ENCODE measurements at regions not wholly inside any gene's neighbourhood (a gene's known extent, or its start where the extent isn't known, plus 50 kb on each side); places are given as distances from the start of the nearest gene placed in this dataset.

- POLR2A ChIA-PET (ENCODE audit: partially characterized antibody), result no interaction called here
- Mint-ChIP-seq H3K36me3 (no peaks in the 10 kb centered on the region), H3K27ac (no peak overlapping the region), H3K4me1 (no peaks in the 10 kb centered on the region), H3K27me3 (no peaks in the 10 kb centered on the region), H3K9me3 (no peaks in the 10 kb centered on the region), H3K4me3 (no peak overlapping the region)
- H3K27ac ChIP-seq (ENCODE audit: low read depth, low read length), result no peak overlapping the region
- H3K9me3 ChIP-seq (ENCODE audit: control insufficient read depth in 1 of 2, low read length in 2 of 2), result no peaks in the 10 kb centered on the region
- H3K36me3 ChIP-seq (ENCODE audit: insufficient read depth, low read length), result no peaks in the 10 kb centered on the region
- intact Hi-C loops (cut with micrococcal nuclease), result no loop called here
- CTCF ChIA-PET (ENCODE audit: partially characterized antibody), result no interaction called here
- H3K27me3 ChIP-seq (ENCODE audit: insufficient read depth, low read length), result no peaks in the 10 kb centered on the region
- no peak overlapping the region for H3K4me3 ChIP-seq (ENCODE audit: low read length in 2 of 2)
- no peak for DNase-seq
- H3K4me1 ChIP-seq (ENCODE audit: insufficient read depth, low read length), result no peaks in the 10 kb centered on the region
Observed at GRCh38 chr6:21767891-21768648, 174.5 kb downstream of the SOX4 start.

GRCh38 chr6:21769405-21769861 lies 175.9 kb downstream of the SOX4 start:
- Mint-ChIP-seq H3K4me1 (no peaks in the 10 kb centered on the region), H3K4me3 (no peak overlapping the region), H3K27ac (no peak overlapping the region), H3K9me3 (no peaks in the 10 kb centered on the region), H3K36me3 (no peaks in the 10 kb centered on the region), H3K27me3 (no peaks in the 10 kb centered on the region)
- Histone ChIP-seq H3K27me3 (ENCODE audit: insufficient read depth, low read length) (no peaks in the 10 kb centered on the region), H3K4me1 (ENCODE audit: insufficient read depth, low read length) (no peaks in the 10 kb centered on the region), H3K9me3 (ENCODE audit: control insufficient read depth in 1 of 2, low read length in 2 of 2) (no peaks in the 10 kb centered on the region), H3K27ac (ENCODE audit: low read depth, low read length) (no peak overlapping the region), H3K4me3 (ENCODE audit: low read length in 2 of 2) (no peak overlapping the region), H3K36me3 (ENCODE audit: insufficient read depth, low read length) (no peaks in the 10 kb centered on the region)
- intact Hi-C loops (cut with micrococcal nuclease), result no loop called here
- DNase-seq, result no peak
- ChIA-PET POLR2A (ENCODE audit: partially characterized antibody) (no interaction called here), CTCF (ENCODE audit: partially characterized antibody) (no interaction called here)

- Histone ChIP-seq H3K27ac (ENCODE audit: low read depth, low read length) (no peak overlapping the region), H3K36me3 (ENCODE audit: insufficient read depth, low read length) (no peaks in the 10 kb centered on the region), H3K27me3 (ENCODE audit: insufficient read depth, low read length) (no peaks in the 10 kb centered on the region), H3K4me3 (ENCODE audit: low read length in 2 of 2) (no peak overlapping the region), H3K4me1 (ENCODE audit: insufficient read depth, low read length) (no peaks in the 10 kb centered on the region), H3K9me3 (ENCODE audit: control insufficient read depth in 1 of 2, low read length in 2 of 2) (no peaks in the 10 kb centered on the region)
- no peak overlapping the region for H3K4me3 Mint-ChIP-seq
- H3K36me3 Mint-ChIP-seq, result no peaks in the 10 kb centered on the region
- no peaks in the 10 kb centered on the region for H3K27me3 Mint-ChIP-seq
- POLR2A ChIA-PET (ENCODE audit: partially characterized antibody), result no interaction called here
- no peaks in the 10 kb centered on the region for H3K4me1 Mint-ChIP-seq
- intact Hi-C loops (cut with micrococcal nuclease), result no loop called here
- H3K27ac Mint-ChIP-seq, result no peak overlapping the region
- DNase-seq, result no peak
- CTCF ChIA-PET (ENCODE audit: partially characterized antibody), result no interaction called here
- no peaks in the 10 kb centered on the region for H3K9me3 Mint-ChIP-seq
Observed at GRCh38 chr6:21769968-21770367, 176.4 kb downstream of the SOX4 start.

- Histone ChIP-seq H3K4me1 (ENCODE audit: insufficient read depth, low read length) (no peaks in the 10 kb centered on the region), H3K36me3 (ENCODE audit: insufficient read depth, low read length) (no peaks in the 10 kb centered on the region), H3K27ac (ENCODE audit: low read depth, low read length) (no peak overlapping the region), H3K27me3 (ENCODE audit: insufficient read depth, low read length) (no peaks in the 10 kb centered on the region), H3K9me3 (ENCODE audit: control insufficient read depth in 1 of 2, low read length in 2 of 2) (no peaks in the 10 kb centered on the region), H3K4me3 (ENCODE audit: low read length in 2 of 2) (no peak overlapping the region)
- Mint-ChIP-seq H3K4me1 (no peaks in the 10 kb centered on the region), H3K27me3 (no peaks in the 10 kb centered on the region), H3K4me3 (no peak overlapping the region), H3K36me3 (no peaks in the 10 kb centered on the region), H3K9me3 (peaks cover 0 to 4% (median 0%) of the 10 kb centered on the region in 8 donors), H3K27ac (no peak overlapping the region)
- ChIA-PET POLR2A (ENCODE audit: partially characterized antibody) (no interaction called here), CTCF (ENCODE audit: partially characterized antibody) (interaction anchor here (1.0 kb wide), 1 partner anchor 13 kb away, joined by 3 read pairs; no protein-coding TSS in a partner anchor)
- DNase-seq, result no peak
- intact Hi-C loops (cut with micrococcal nuclease), result no loop called here
Observed at GRCh38 chr6:21771626-21772320, 178.2 kb downstream of the SOX4 start.

GRCh38 chr6:21772477-21772876 lies 178.9 kb downstream of the SOX4 start:
- ChIA-PET CTCF (ENCODE audit: partially characterized antibody) (interaction anchor here (1.0 kb wide), 1 partner anchor 12 kb away, joined by 3 read pairs; no protein-coding TSS in a partner anchor), POLR2A (ENCODE audit: partially characterized antibody) (no interaction called here)
- H3K36me3 Mint-ChIP-seq, result no peaks in the 10 kb centered on the region
- no peak overlapping the region for H3K4me3 Mint-ChIP-seq
- intact Hi-C loops (cut with micrococcal nuclease), result no loop called here
- H3K9me3 ChIP-seq (ENCODE audit: control insufficient read depth in 1 of 2, low read length in 2 of 2), result no peaks in the 10 kb centered on the region
- no peak overlapping the region for H3K27ac Mint-ChIP-seq
- no peak overlapping the region for H3K27ac ChIP-seq (ENCODE audit: low read depth, low read length)
- no peaks in the 10 kb centered on the region for H3K36me3 ChIP-seq (ENCODE audit: insufficient read depth, low read length)
- peaks cover 0 to 4% (median 0%) of the 10 kb centered on the region in 8 donors for H3K9me3 Mint-ChIP-seq
- H3K4me3 ChIP-seq (ENCODE audit: low read length in 2 of 2), result no peak overlapping the region
- no peak for DNase-seq
- H3K27me3 Mint-ChIP-seq, result no peaks in the 10 kb centered on the region
- H3K4me1 ChIP-seq (ENCODE audit: insufficient read depth, low read length), result no peaks in the 10 kb centered on the region
- no peaks in the 10 kb centered on the region for H3K4me1 Mint-ChIP-seq
- H3K27me3 ChIP-seq (ENCODE audit: insufficient read depth, low read length), result no peaks in the 10 kb centered on the region

GRCh38 chr6:21772884-21773575 lies 179.5 kb downstream of the SOX4 start:
- Histone ChIP-seq H3K27ac (ENCODE audit: low read depth, low read length) (no peak overlapping the region), H3K9me3 (ENCODE audit: control insufficient read depth in 1 of 2, low read length in 2 of 2) (no peaks in the 10 kb centered on the region), H3K4me1 (ENCODE audit: insufficient read depth, low read length) (no peaks in the 10 kb centered on the region), H3K27me3 (ENCODE audit: insufficient read depth, low read length) (no peaks in the 10 kb centered on the region), H3K36me3 (ENCODE audit: insufficient read depth, low read length) (no peaks in the 10 kb centered on the region), H3K4me3 (ENCODE audit: low read length in 2 of 2) (no peak overlapping the region)
- no peak for DNase-seq
- intact Hi-C loops (cut with micrococcal nuclease), result no loop called here
- ChIA-PET POLR2A (ENCODE audit: partially characterized antibody) (no interaction called here), CTCF (ENCODE audit: partially characterized antibody) (interaction anchor here (1.0 kb wide), 1 partner anchor 12 kb away, joined by 3 read pairs; no protein-coding TSS in a partner anchor)
- H3K27ac Mint-ChIP-seq, result no peak overlapping the region
- no peaks in the 10 kb centered on the region for H3K36me3 Mint-ChIP-seq
- no peaks in the 10 kb centered on the region for H3K4me1 Mint-ChIP-seq
- peaks cover 0 to 4% (median 0%) of the 10 kb centered on the region in 8 donors for H3K9me3 Mint-ChIP-seq
- no peaks in the 10 kb centered on the region for H3K27me3 Mint-ChIP-seq
- H3K4me3 Mint-ChIP-seq, result no peak overlapping the region

GRCh38 chr6:21773576-21773968 lies 180.0 kb downstream of the SOX4 start:
- H3K36me3 ChIP-seq (ENCODE audit: insufficient read depth, low read length), result no peaks in the 10 kb centered on the region
- no peak overlapping the region for H3K27ac Mint-ChIP-seq
- intact Hi-C loops (cut with micrococcal nuclease), result no loop called here
- H3K4me3 Mint-ChIP-seq, result no peak overlapping the region
- no peaks in the 10 kb centered on the region for H3K36me3 Mint-ChIP-seq
- POLR2A ChIA-PET (ENCODE audit: partially characterized antibody), result no interaction called here
- no peak overlapping the region for H3K4me3 ChIP-seq (ENCODE audit: low read length in 2 of 2)
- no peaks in the 10 kb centered on the region for H3K9me3 ChIP-seq (ENCODE audit: control insufficient read depth in 1 of 2, low read length in 2 of 2)
- H3K9me3 Mint-ChIP-seq, result peaks cover 0 to 4% (median 0%) of the 10 kb centered on the region in 8 donors
- no peak for DNase-seq
- no peaks in the 10 kb centered on the region for H3K27me3 ChIP-seq (ENCODE audit: insufficient read depth, low read length)
- H3K4me1 ChIP-seq (ENCODE audit: insufficient read depth, low read length), result no peaks in the 10 kb centered on the region
- H3K27me3 Mint-ChIP-seq, result no peaks in the 10 kb centered on the region
- H3K27ac ChIP-seq (ENCODE audit: low read depth, low read length), result no peak overlapping the region
- CTCF ChIA-PET (ENCODE audit: partially characterized antibody), result no interaction called here
- no peaks in the 10 kb centered on the region for H3K4me1 Mint-ChIP-seq
